HepG2 (cell line): ENCODE measurements at regions not wholly inside any gene's neighbourhood (a gene's known extent, or its start where the extent isn't known, plus 50 kb on each side); places are given as distances from the start of the nearest gene placed in this dataset.

Source experiments
- ATAC-seq: fragments of 200-7000 bp; cut with Tn5 transposase; 3 replicates; pipeline ENCODE4 v1.9.1; 2020; ENCODE audit warnings: mild to moderate bottlenecking, moderate library complexity
- BruUV-seq: library from RNA; stranded (reverse); fragments of 400-500 nt; replicated peaks from 2 replicates; lab custom pipeline; 2021; lab: Mats Ljungman, UMichigan
- CTCF ChIA-PET: fragments of 300-600 bp; formaldehyde crosslinking; extraction: SDS; loops from one replicate; lab custom pipeline; 2021; ENCODE audit warnings: low total read pairs, inconsistent platforms, low intra/inter-chr PET ratio; lab: Yijun Ruan, JAX
- POLR2A ChIA-PET: fragments of 350-600 bp; sonication (Branson Sonifier 250); formaldehyde crosslinking; loops from one replicate; lab custom pipeline; 2020; ENCODE audit warnings: antibody characterized with exemption, inconsistent platforms; lab: Yijun Ruan, JAX
- DNase-seq: peaks from one replicate; pipeline ENCODE4 v3.0.0-alpha.2; 2015; ENCODE audit warnings: low spot score
- FAIRE-seq: peaks from 3 replicates; lab custom pipeline; 2011; peaks lifted over from hg19 to GRCh38; lab: Jason Lieb, UNC
- H2AFZ ChIP-seq: one replicate; pipeline ENCODE4 v1.6.1; 2011; ENCODE audit warnings: low read length, inconsistent platforms
- H3K27ac ChIP-seq: fragments of 300-600 bp; 3 replicates; pipeline ENCODE4 v1.8.0; 2011; ENCODE audit warnings: mixed run types, mild to moderate bottlenecking, mixed read lengths, low read length, inconsistent platforms; ENCODE audit not compliant: insufficient read depth; ENCODE audit errors: extremely low read length
- H3K27me3 ChIP-seq, 2 experiments: fragments of 200-600 bp in 1 of 2; 2 replicates in 1 of 2; 3 replicates in 1 of 2; pipeline versions ENCODE4 v1.6.0 to v1.8.0; 2011; ENCODE audit warnings: low read length in 2 of 2, mild to moderate bottlenecking in 2 of 2, moderate library complexity in 2 of 2, inconsistent platforms in 1 of 2; ENCODE audit not compliant: insufficient read depth in 2 of 2, control insufficient read depth in 1 of 2
- H3K36me3 ChIP-seq, 2 experiments: fragments of 200-600 bp in 1 of 2; replicated peaks in 1 of 2; 2 replicates in 1 of 2; 3 replicates in 1 of 2; pipeline versions ENCODE4 v1.5.1 to v1.8.0; 2011; ENCODE audit warnings: low read length in 2 of 2, inconsistent platforms in 1 of 2; ENCODE audit not compliant: insufficient read depth in 2 of 2, control insufficient read depth in 1 of 2
- H3K4me1 ChIP-seq: 2 replicates; pipeline ENCODE4 v1.5.1; 2012; ENCODE audit warnings: low read length, inconsistent platforms; ENCODE audit not compliant: insufficient read depth
- H3K4me2 ChIP-seq: 2 replicates; pipeline ENCODE4 v1.6.0; 2011; ENCODE audit warnings: low read depth, low read length, inconsistent platforms
- H3K4me3 ChIP-seq, 3 experiments: fragments of 200-600 bp in 1 of 3; sonication (generic), shearing (Covaris generic) in 1 of 3; replicated peaks in 1 of 3; 2 replicates each; pipeline ENCODE4 v1.5.1; 2011 to 2016; ENCODE audit warnings: low read length in 3 of 3, inconsistent platforms in 2 of 3, low read depth in 2 of 3, mild to moderate bottlenecking in 2 of 3, control low read depth in 1 of 3, mixed read lengths in 1 of 3; ENCODE audit not compliant: insufficient read depth in 1 of 3
- H3K79me2 ChIP-seq: one replicate; pipeline ENCODE4 v1.6.1; 2011; ENCODE audit warnings: low read length, inconsistent platforms; ENCODE audit not compliant: insufficient read depth
- H3K9ac ChIP-seq: 2 replicates; pipeline ENCODE4 v1.6.0; 2011; ENCODE audit warnings: mild to moderate bottlenecking, low read depth, low read length, inconsistent platforms; ENCODE audit not compliant: insufficient read depth
- H3K9me3 ChIP-seq: 2 replicates; pipeline ENCODE4 v1.5.1; 2012; ENCODE audit warnings: mild to moderate bottlenecking, low read length
- H4K20me1 ChIP-seq: 2 replicates; pipeline ENCODE4 v1.6.0; 2011; ENCODE audit warnings: inconsistent platforms, mild to moderate bottlenecking, low read length, moderate library complexity; ENCODE audit not compliant: insufficient read depth
- KAT8 ChIP-seq: IDR thresholded peaks from 2 replicates; pipeline ENCODE4 v1.6.1; 2016; ENCODE audit warnings: missing genetic modification reagents, missing compliant biosample characterization
- KDM5B ChIP-seq: sonication (generic); formaldehyde crosslinking; IDR thresholded peaks from 2 replicates; pipeline ENCODE4 v1.4.0; 2020; ENCODE audit warnings: missing genetic modification reagents, mild to moderate bottlenecking, borderline replicate concordance
- KLF16 ChIP-seq, 2 experiments: sonication (generic) in 1 of 2; formaldehyde crosslinking in 1 of 2; IDR thresholded peaks; 2 replicates each; pipeline versions ENCODE4 v1.6.1 to v1.8.0; 2016 to 2023; ENCODE audit warnings: missing genetic modification reagents in 2 of 2, missing compliant biosample characterization in 1 of 2
- MLLT10 ChIP-seq: sonication (generic); formaldehyde crosslinking; IDR thresholded peaks from 2 replicates; pipeline ENCODE4 v1.4.0; 2020; ENCODE audit warnings: missing genetic modification reagents
- SALL1 ChIP-seq: sonication (generic); formaldehyde crosslinking; IDR thresholded peaks from 2 replicates; pipeline ENCODE4 v1.8.0; 2022; ENCODE audit warnings: mild to moderate bottlenecking, missing genetic modification reagents
- SNAI1 ChIP-seq: sonication (generic); formaldehyde crosslinking; IDR thresholded peaks from 2 replicates; pipeline ENCODE4 v1.5.0; 2020; ENCODE audit warnings: mild to moderate bottlenecking, missing genetic modification reagents, borderline replicate concordance
- SNAPC2 ChIP-seq: sonication (generic); formaldehyde crosslinking; IDR thresholded peaks from 2 replicates; pipeline ENCODE4 v1.8.1; 2022; ENCODE audit warnings: mild to moderate bottlenecking, missing genetic modification reagents
- STAG1 ChIP-seq: sonication (generic); formaldehyde crosslinking; IDR thresholded peaks from 2 replicates; pipeline ENCODE4 v1.4.0; 2020; ENCODE audit warnings: missing genetic modification reagents
- ZFP90 ChIP-seq: sonication (generic); formaldehyde crosslinking; IDR thresholded peaks from 2 replicates; pipeline ENCODE4 v1.8.0; 2022; ENCODE audit warnings: missing genetic modification reagents, mild to moderate bottlenecking, inconsistent platforms, borderline replicate concordance
- ZMYM4 ChIP-seq: sonication (generic); formaldehyde crosslinking; IDR thresholded peaks from 2 replicates; pipeline ENCODE4 v1.8.1; 2023; ENCODE audit warnings: mild to moderate bottlenecking, missing genetic modification reagents
- ZNF329 ChIP-seq: sonication (generic); formaldehyde crosslinking; IDR thresholded peaks from 2 replicates; pipeline ENCODE4 v1.9.0; 2021; ENCODE audit warnings: low read depth, mild to moderate bottlenecking, missing genetic modification reagents
- ZNF33B ChIP-seq: sonication (generic); formaldehyde crosslinking; IDR thresholded peaks from 2 replicates; pipeline ENCODE4 v1.5.1; 2020; ENCODE audit warnings: mild to moderate bottlenecking, missing genetic modification reagents
- ZNF879 ChIP-seq: sonication (generic); formaldehyde crosslinking; IDR thresholded peaks from 2 replicates; pipeline ENCODE4 v1.8.1; 2023; ENCODE audit warnings: missing genetic modification reagents
- WGBS: methylation state at CpG from one replicate; pipeline ENCODE4 v1.1.6; 2017; ENCODE audit warnings: low lambda C conversion rate; 5-methylcytosine and 5-hydroxymethylcytosine counted together
- in situ Hi-C: cut with HindIII; loops from 2 replicates; pipeline ENCODE4 v1.10.0; 2017; ENCODE audit warnings: low pct_unique_long_range_greater_than_20kb; ENCODE audit not compliant: extremely low pct_ligation_motif_present
- intact Hi-C: fragments of 100-400 bp; cut with micrococcal nuclease; formaldehyde crosslinking; loops from one replicate; pipeline ENCODE4 v1.10.0; 2022; ENCODE audit not compliant: unreplicated experiment
- TF ChIP-seq, protein P1 (sequence below): sonication (generic); formaldehyde crosslinking; IDR thresholded peaks from 2 replicates; pipeline ENCODE4 v1.4.0; 2020; ENCODE audit warnings: missing genetic modification reagents
- TF ChIP-seq, protein P2 (sequence below): sonication (generic); formaldehyde crosslinking; IDR thresholded peaks from 2 replicates; pipeline ENCODE4 v1.5.1; 2020; ENCODE audit warnings: missing genetic modification reagents, mild to moderate bottlenecking, borderline replicate concordance

DNA sequence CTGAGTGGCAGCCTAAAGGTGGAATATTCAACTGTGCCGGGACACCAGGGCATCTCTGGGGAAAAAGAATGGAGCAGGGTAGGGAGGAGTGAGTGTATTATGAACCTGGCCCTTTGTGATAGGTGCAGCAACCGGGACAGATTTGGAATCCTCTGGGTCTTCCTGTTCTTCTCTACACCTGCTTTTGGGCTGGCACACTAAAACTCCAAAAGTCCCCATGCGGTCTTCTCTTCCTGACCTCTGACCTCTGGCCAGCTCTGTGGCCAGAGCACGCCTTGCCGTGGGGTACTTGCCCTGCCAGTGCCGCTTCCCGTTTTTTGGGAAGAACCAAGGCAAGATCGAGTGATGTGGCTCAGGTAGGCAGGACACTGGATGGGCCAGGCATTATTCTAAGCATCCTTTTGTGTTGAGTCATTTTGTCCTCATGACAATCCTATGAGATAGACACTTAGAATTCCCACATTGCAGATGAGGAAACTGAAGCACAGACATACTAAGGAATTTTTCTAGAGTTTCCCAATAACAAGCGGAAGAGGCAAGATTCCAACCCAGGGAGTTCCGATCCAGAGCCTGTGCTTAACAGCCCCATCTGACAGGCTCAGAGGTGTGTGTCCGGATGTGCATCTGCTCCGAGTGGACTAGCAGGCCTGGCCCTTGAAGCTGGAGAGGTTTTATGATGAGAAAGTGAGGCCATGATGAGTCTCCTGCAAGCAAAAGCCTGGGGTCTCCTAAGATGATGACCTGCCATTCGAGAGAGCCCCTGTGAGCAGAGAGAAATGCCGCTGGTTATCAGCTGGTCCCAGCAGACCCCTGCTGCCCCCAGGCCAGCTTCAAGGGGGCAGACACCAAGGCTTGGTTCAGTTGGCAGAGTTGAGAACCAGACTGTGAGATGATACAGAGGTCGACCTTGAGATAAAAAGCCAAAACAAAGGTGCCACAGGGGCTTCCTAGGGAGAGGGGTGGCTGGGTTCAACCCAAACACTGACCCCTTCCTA is 67.9 kb upstream of the ESRRB start:
- H2AFZ ChIP-seq: no peak overlapping the region
- H3K4me3 ChIP-seq: no peak overlapping the region
- POLR2A ChIA-PET: no interaction called here
- no peak overlapping the region for H3K27ac ChIP-seq
- in situ Hi-C loops: no loop called here
- H3K79me2 ChIP-seq: no peaks in the 10 kb centered on the region
- no peak overlapping the region for H3K4me2 ChIP-seq
- no peaks in the 10 kb centered on the region for H3K27me3 ChIP-seq
- TF ChIP-seq MLLT10 (no peak), ZNF329 (no peak), KLF16 (CRISPR knock-in tag; IDR thresholded peaks at IDR 0.05) (no peak), SALL1 (CRISPR knock-in tag) (no peak), KDM5B (CRISPR knock-in tag) (no peak), SNAPC2 (CRISPR knock-in tag) (no peak), ZFP90 (CRISPR knock-in tag) (no peak), ZMYM4 (CRISPR knock-in tag) (no peak), STAG1 (CRISPR knock-in tag) (no peak), SNAI1 (no peak), ZNF33B (CRISPR knock-in tag) (no peak), ZNF879 (CRISPR knock-in tag) (no peak), KAT8 (CRISPR knock-in tag) (no peak)
- TF ChIP-seq, protein P1, sequence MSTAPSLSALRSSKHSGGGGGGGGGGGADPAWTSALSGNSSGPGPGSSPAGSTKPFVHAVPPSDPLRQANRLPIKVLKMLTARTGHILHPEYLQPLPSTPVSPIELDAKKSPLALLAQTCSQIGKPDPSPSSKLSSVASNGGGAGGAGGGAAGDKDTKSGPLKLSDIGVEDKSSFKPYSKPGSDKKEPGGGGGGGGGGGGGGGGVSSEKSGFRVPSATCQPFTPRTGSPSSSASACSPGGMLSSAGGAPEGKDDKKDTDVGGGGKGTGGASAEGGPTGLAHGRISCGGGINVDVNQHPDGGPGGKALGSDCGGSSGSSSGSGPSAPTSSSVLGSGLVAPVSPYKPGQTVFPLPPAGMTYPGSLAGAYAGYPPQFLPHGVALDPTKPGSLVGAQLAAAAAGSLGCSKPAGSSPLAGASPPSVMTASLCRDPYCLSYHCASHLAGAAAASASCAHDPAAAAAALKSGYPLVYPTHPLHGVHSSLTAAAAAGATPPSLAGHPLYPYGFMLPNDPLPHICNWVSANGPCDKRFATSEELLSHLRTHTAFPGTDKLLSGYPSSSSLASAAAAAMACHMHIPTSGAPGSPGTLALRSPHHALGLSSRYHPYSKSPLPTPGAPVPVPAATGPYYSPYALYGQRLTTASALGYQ: no peak
- TF ChIP-seq, protein P2, sequence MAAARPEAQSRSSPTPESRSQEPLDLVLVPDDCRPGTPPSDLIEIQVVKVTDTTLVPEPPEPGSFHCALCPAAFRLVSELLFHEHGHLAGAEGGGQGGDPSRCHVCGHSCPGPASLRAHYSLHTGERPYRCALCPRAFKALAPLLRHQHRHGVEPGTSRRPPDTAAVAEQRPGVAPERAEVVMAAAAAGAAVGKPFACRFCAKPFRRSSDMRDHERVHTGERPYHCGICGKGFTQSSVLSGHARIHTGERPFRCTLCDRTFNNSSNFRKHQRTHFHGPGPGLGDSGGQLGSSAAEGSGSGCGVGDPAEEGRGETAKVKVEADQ (CRISPR knock-in tag): no peak
- WGBS: 59% methylated on average over 7 of the region's 15 CpGs
- no peak for DNase-seq
- H3K9ac ChIP-seq: no peak overlapping the region
- BruUV-seq: no TSS peak
- H3K9me3 ChIP-seq: no peaks in the 10 kb centered on the region
- no peak for FAIRE-seq
- intact Hi-C loops: no loop called here
- no peaks in the 10 kb centered on the region for H4K20me1 ChIP-seq
- no peak for ATAC-seq
- CTCF ChIA-PET: no interaction called here
- no peaks in the 10 kb centered on the region for H3K4me1 ChIP-seq
- H3K36me3 ChIP-seq: no peaks in the 10 kb centered on the region
